BJ (cell line): ENCODE measurements at regions not wholly inside any gene's neighbourhood (a gene's known extent, or its start where the extent isn't known, plus 50 kb on each side); places are given as distances from the start of the nearest gene placed in this dataset.

Source experiments
- CTCF ChIA-PET: fragments of 350-600 bp; formaldehyde crosslinking; extraction: SDS; loops from one replicate; lab custom pipeline; 2021; ENCODE audit warnings: antibody characterized with exemption, inconsistent platforms; lab: Yijun Ruan, JAX
- POLR2A ChIA-PET: fragments of 300-600 bp; sonication (Branson Sonifier 250); formaldehyde crosslinking; extraction: SDS; loops from one replicate; lab custom pipeline; 2021; ENCODE audit warnings: antibody characterized with exemption; lab: Charles Lee
- DNase-seq: peaks from one replicate; pipeline ENCODE4 v3.0.0-alpha.2; 2011; ENCODE audit warnings: low read depth
- H3K27me3 ChIP-seq: 2 replicates; pipeline ENCODE4 v1.6.0; 2011; ENCODE audit warnings: low read length; ENCODE audit not compliant: control insufficient read depth, insufficient read depth
- H3K36me3 ChIP-seq: 2 replicates; pipeline ENCODE4 v1.5.1; 2011; ENCODE audit warnings: low read length; ENCODE audit not compliant: control insufficient read depth, insufficient read depth
- H3K4me3 ChIP-seq: 2 replicates; pipeline ENCODE4 v1.5.1; 2011; ENCODE audit warnings: low read depth, mild to moderate bottlenecking, control low read depth, low read length
- TF ChIP-seq, protein P1 (sequence below): IDR thresholded peaks from 2 replicates; pipeline ENCODE4 v1.5.1; 2011; ENCODE audit warnings: low read depth, mild to moderate bottlenecking, control low read depth, inconsistent platforms, low read length, moderate library complexity; ENCODE audit not compliant: insufficient read depth

DNA sequence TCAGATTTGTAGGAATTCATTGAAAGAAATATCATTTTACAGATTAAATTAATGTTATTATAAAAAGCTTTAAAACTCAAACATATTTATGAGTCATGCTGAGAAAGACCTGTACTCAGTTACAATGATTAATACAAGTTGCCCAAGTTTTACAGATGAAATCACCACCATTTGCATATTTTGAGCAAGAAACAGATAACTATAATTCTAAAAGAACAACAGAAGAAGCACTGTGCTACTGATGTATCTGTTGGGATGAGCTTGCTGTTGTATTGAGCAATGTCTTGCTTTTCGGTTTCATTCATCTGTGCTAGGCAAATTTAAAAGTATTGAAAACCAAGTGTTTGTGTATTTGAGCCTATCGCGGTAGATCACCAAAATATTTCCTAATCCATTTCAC, 1589.1 kb upstream of the ZEB2 start:
- peak; percentile 19 for DNase-seq
- Histone ChIP-seq H3K27me3 (no peaks in the 10 kb centered on the region), H3K4me3 (no peak overlapping the region), H3K36me3 (no peaks in the 10 kb centered on the region)
- ChIA-PET POLR2A (interaction anchor here (0.6 kb wide), 1 partner anchor 10 kb away, joined by 4 read pairs; no protein-coding TSS in a partner anchor), CTCF (interaction anchor here (0.9 kb wide), 1 partner anchor 13 kb away, joined by 4 read pairs; no protein-coding TSS in a partner anchor)
- TF ChIP-seq, protein P1, sequence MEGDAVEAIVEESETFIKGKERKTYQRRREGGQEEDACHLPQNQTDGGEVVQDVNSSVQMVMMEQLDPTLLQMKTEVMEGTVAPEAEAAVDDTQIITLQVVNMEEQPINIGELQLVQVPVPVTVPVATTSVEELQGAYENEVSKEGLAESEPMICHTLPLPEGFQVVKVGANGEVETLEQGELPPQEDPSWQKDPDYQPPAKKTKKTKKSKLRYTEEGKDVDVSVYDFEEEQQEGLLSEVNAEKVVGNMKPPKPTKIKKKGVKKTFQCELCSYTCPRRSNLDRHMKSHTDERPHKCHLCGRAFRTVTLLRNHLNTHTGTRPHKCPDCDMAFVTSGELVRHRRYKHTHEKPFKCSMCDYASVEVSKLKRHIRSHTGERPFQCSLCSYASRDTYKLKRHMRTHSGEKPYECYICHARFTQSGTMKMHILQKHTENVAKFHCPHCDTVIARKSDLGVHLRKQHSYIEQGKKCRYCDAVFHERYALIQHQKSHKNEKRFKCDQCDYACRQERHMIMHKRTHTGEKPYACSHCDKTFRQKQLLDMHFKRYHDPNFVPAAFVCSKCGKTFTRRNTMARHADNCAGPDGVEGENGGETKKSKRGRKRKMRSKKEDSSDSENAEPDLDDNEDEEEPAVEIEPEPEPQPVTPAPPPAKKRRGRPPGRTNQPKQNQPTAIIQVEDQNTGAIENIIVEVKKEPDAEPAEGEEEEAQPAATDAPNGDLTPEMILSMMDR = no peak

DNA sequence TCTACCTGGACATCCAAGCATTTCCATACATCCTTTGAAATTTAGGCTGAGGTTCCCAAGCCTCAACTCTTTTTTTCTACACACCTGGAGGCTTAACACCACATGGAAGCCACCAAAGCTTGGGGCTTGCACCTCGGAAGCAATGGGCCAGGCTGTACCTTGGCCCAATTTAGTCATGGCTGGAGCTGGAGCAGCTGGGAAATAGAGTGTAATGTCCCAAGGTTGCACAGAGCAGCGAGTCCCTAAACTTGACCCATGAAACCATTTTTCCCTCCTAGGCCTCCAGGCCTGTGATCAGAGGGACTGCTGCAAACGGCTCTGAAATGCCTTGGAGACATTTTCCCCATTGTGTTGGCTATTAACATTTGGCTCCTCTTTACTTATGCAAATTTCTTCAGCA, 1574.3 kb upstream of the ZEB2 start:
- Histone ChIP-seq H3K4me3 (no peak overlapping the region), H3K36me3 (no peaks in the 10 kb centered on the region), H3K27me3 (no peaks in the 10 kb centered on the region)
- no peak for DNase-seq
- POLR2A ChIA-PET = no interaction called here
- CTCF ChIA-PET = no interaction called here
- TF ChIP-seq, protein P1 = no peak

DNA sequence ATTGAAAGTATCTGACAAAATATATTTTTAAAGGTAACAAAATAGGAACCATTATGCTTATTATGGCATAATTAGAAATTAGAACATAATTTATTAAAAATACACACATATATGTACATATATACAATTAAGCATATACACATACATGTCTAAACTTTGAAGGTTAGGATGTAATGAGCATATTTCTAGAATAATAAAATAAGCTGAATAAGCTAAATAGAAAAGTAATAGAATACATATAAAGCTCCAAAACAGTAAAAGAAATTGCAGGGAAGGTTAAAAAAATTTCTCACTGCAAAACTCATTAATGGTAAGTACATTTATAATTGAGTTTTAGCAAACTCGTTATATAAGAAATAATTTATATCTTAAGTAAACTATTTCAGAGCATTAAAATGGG, 1561.5 kb upstream of the ZEB2 start:
- TF ChIP-seq, protein P1 = no peak
- CTCF ChIA-PET = no interaction called here

DNA sequence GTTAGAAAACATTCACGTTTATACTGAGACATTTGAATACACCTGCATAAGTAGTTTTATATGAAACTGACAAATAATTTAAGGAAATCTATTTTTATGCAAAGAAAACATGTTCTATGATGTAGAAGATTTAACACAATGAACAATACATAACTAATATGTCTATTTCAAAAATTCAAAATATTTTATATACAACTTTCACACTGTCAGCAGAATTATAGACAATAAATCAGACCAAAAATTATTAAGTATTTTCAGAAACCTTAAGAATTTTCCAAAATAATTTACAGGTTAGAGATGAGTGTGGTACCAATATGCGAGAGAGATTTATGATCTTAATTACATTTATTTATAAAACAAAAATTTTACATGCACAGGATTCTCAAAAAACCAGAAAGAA, 1561.0 kb upstream of the ZEB2 start:
- Histone ChIP-seq H3K27me3 (no peaks in the 10 kb centered on the region), H3K36me3 (no peaks in the 10 kb centered on the region), H3K4me3 (no peak overlapping the region)
- POLR2A ChIA-PET = no interaction called here
- DNase-seq = no peak
- TF ChIP-seq, protein P1 = no peak
- CTCF ChIA-PET = no interaction called here

More for the DNA sequence above, 1561.5 kb upstream of the ZEB2 start:
- POLR2A ChIA-PET = no interaction called here
- H3K36me3 ChIP-seq = no peaks in the 10 kb centered on the region
- no peak overlapping the region for H3K4me3 ChIP-seq
- no peak for DNase-seq
- no peaks in the 10 kb centered on the region for H3K27me3 ChIP-seq

DNA sequence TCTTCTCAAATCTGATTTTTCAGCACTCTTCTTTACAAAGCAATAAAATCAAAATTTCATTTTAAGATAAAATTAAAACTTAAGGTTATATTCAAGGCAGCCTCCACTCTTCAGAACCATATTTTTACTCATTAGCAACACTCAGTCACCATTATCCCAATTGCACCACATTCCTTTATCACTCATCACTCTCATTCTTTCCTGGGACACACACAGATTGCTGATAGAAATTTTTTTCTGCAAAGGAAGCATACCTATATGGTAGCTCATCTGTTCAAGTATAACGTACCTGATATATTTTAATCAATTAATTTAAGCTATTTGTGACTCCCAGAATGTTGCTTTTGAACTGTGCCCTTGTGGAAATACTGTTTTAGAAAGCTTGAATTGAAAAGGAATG, 1559.3 kb upstream of the ZEB2 start:
- POLR2A ChIA-PET = no interaction called here
- TF ChIP-seq, protein P1 = no peak
- CTCF ChIA-PET = no interaction called here
- no peaks in the 10 kb centered on the region for H3K36me3 ChIP-seq
- no peak for DNase-seq
- H3K4me3 ChIP-seq = no peak overlapping the region
- H3K27me3 ChIP-seq = no peaks in the 10 kb centered on the region
